Subcutaneous abdominal adipose tissue (tissue), 5 donors: ENCODE measurements at regions not wholly inside any gene's neighbourhood (a gene's known extent, or its start where the extent isn't known, plus 50 kb on each side); places are given as distances from the start of the nearest gene placed in this dataset.

Experiments
- H3K27ac ChIP-seq: one replicate; pipeline ENCODE4 v1.7.0; 2013; ENCODE audit warnings: low read depth, mild to moderate bottlenecking, inconsistent platforms, low read length, moderate library complexity
- H3K27me3 ChIP-seq, 5 donors: one replicate each; pipeline ENCODE4 v1.7.0; 2013; ENCODE audit warnings: low read length in 5 of 5, inconsistent platforms in 1 of 5; ENCODE audit not compliant: control insufficient read depth in 5 of 5, insufficient read depth in 4 of 5
- H3K36me3 ChIP-seq, 5 donors: one replicate each; pipeline ENCODE4 v1.7.0; 2013; ENCODE audit warnings: low read length in 5 of 5; ENCODE audit not compliant: control insufficient read depth in 5 of 5, insufficient read depth in 5 of 5
- H3K4me1 ChIP-seq, 5 donors: one replicate each; pipeline ENCODE4 v1.7.0; 2013; ENCODE audit warnings: low read length in 5 of 5, mild to moderate bottlenecking in 3 of 5, moderate library complexity in 1 of 5; ENCODE audit not compliant: control insufficient read depth in 5 of 5, insufficient read depth in 5 of 5
- H3K4me3 ChIP-seq, 5 donors: one replicate each; pipeline ENCODE4 v1.7.0; 2013; ENCODE audit warnings: low read length in 5 of 5, low read depth in 1 of 5
- H3K9ac ChIP-seq, 5 donors: one replicate each; pipeline ENCODE4 v1.7.0; 2013; ENCODE audit warnings: low read length in 5 of 5, mild to moderate bottlenecking in 4 of 5, moderate library complexity in 3 of 5
- H3K9me3 ChIP-seq, 5 donors: one replicate each; pipeline ENCODE4 v1.7.0; 2013; ENCODE audit warnings: low read length in 5 of 5; ENCODE audit not compliant: control insufficient read depth in 5 of 5
- donor health status: healthy.
- donor health status: healthy.
- donor health status: healthy.
- donor health status: healthy.
- donor health status: healthy.

DNA sequence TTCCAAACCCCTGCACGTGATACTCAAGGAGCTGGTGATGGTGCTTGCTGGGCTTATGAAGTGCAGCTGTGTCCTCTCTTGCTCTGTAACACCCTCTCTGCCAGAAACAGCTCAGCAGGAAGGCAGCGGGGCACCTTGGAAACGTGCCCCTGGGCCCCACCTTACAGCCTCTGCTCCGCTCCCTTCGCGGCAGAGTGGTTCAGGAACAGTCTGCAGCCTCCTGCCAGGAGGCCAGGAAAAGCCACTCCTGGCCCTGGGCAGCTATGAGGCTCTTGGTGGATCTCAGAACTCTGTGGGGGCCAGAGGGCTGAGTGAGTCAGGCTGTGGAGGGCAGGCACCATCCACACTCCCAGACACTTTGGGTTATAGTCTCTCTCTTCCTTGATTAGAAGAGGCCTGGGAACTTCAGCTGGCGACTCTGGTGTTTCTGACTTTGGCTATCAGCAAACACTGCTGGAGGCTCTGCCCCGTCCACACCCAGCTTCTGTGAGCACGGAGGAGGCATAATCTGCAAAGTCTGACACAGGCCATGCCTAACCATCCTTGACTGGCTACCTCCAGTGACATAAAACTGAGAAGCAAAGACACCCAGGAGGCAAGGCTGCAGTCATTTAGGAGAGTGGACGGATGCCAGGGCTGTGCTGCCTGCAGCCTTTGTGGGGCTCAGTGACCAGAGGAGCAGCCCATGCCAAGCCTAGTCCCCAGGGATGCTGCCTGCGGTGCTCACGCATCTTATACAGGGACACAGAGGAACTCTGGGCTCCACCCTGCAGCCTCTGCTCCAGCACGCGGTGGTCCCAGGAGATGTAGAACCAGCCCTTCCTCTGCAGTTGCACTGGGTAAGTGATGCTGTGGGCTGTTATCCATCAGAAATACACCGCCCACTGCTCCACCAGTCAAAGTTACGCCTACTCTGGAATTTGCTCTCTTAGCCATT lies 65.3 kb downstream of the METRNL start:
- H3K36me3 ChIP-seq: no peaks in the 10 kb centered on the region
- H3K9me3 ChIP-seq: no peaks in the 10 kb centered on the region
- no peak overlapping the region for H3K27ac ChIP-seq
- no peak overlapping the region for H3K4me3 ChIP-seq
- H3K27me3 ChIP-seq: peaks cover 0 to 13% (median 4%) of the 10 kb centered on the region in 5 donors
- peaks cover 0 to 11% (median 9%) of the 10 kb centered on the region in 5 donors for H3K4me1 ChIP-seq
- H3K9ac ChIP-seq: no peak overlapping the region

- no peaks in the 10 kb centered on the region for H3K9me3 ChIP-seq
- peaks cover 0 to 13% (median 4%) of the 10 kb centered on the region in 5 donors for H3K27me3 ChIP-seq
- no peak overlapping the region for H3K27ac ChIP-seq
- H3K4me3 ChIP-seq: no peak overlapping the region
- H3K36me3 ChIP-seq: no peaks in the 10 kb centered on the region
- no peak overlapping the region for H3K9ac ChIP-seq
- H3K4me1 ChIP-seq: peaks cover 0 to 11% (median 9%) of the 10 kb centered on the region in 5 donors
Measured at GRCh38 chr17:83145358-83145738, 65.9 kb downstream of the METRNL start.

DNA sequence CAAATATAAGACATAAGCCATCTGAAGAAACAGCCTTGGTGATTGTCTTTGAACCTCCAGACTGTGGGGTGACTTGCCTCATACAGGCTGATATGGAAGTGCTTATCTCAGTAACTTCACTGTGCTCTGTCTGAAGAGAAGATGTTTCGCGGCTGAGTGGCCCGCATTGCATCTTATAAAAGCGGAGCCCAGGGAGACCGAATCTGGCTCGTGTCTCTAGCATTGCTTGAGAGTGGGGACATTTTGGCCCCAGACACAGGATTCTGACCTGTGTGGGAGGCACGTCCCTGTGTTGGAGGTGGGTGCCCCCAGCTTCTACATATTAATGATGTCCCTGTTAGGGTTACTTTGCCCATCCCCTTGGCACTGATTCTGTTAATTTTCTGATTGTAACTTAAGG lies 66.4 kb downstream of the METRNL start:
- no peaks in the 10 kb centered on the region for H3K9me3 ChIP-seq
- no peaks in the 10 kb centered on the region for H3K36me3 ChIP-seq
- no peak overlapping the region for H3K9ac ChIP-seq
- no peak overlapping the region for H3K27ac ChIP-seq
- peaks cover 0 to 13% (median 4%) of the 10 kb centered on the region in 5 donors for H3K27me3 ChIP-seq
- H3K4me3 ChIP-seq: no peak overlapping the region
- H3K4me1 ChIP-seq: peaks cover 0 to 11% (median 9%) of the 10 kb centered on the region in 5 donors

GRCh38 chr17:83146347-83146746 lies 66.9 kb downstream of the METRNL start:
- Histone ChIP-seq H3K4me1 (peaks cover 0 to 13% (median 9%) of the 10 kb centered on the region in 5 donors), H3K36me3 (no peaks in the 10 kb centered on the region), H3K9ac (no peak overlapping the region), H3K27me3 (peaks cover 0 to 13% (median 4%) of the 10 kb centered on the region in 5 donors), H3K9me3 (no peaks in the 10 kb centered on the region), H3K4me3 (no peak overlapping the region), H3K27ac (no peak overlapping the region)

DNA sequence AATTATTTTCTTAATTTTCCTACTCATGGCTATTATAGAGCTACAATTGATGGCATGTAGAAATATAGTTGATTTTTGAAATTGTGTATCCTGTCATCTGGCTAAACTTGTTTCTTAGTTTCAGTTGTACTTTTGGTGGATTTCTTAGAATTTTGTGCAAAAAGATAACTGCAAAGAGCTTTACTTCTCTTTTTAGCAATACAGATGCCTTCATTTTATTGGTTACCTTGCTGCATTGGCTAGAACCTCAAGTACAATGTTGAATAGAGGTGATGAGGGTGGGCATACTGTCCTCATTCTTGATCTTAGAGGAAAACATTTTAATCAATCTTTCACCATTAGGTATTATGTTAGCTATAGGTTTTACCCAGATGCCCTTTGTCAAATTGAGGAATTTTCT lies 67.9 kb downstream of the METRNL start:
- H3K4me1 ChIP-seq: peaks cover 0 to 21% (median 12%) of the 10 kb centered on the region in 5 donors
- peaks cover 0 to 13% (median 4%) of the 10 kb centered on the region in 5 donors for H3K27me3 ChIP-seq
- no peak overlapping the region for H3K27ac ChIP-seq
- no peaks in the 10 kb centered on the region for H3K9me3 ChIP-seq
- no peaks in the 10 kb centered on the region for H3K36me3 ChIP-seq
- H3K4me3 ChIP-seq: no peak overlapping the region
- H3K9ac ChIP-seq: no peak overlapping the region

DNA sequence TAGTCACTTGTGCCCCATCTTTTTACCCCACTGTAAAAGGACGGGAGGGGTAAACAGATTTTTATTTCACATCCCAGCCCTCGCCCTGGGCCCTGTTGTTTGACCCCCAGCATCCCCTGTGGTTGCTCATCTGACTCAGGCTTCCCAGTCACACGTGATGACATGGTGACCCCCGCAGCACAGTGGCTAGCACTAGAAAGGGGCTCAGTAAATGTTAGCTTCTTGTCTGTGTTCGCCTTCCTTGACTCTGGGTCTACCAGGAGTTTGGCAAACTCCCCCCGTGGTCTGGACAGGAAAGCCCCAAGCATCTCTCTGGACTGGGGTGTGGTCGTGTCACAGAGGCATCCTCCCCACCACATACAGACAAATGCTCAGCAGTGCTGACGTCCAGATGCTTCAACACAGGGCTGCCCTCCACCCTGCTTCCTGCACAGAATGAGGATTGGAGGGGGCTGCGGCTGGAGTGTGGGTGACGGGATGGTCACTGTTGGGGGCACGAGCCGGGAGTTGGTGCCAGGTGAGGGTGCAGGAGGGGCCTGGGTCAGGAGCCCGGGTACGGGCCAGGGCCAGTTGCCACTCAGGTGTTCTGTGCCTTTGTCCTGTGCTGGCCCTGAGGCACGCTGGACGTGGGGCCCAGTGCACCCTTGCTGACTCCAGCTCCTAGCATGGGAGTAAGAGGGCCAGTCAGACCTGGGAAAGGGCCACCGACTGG lies 69.1 kb downstream of the METRNL start:
- H3K36me3 ChIP-seq: no peaks in the 10 kb centered on the region
- no peak overlapping the region for H3K4me3 ChIP-seq
- no peak overlapping the region for H3K9ac ChIP-seq
- H3K27me3 ChIP-seq: peaks cover 0 to 13% (median 4%) of the 10 kb centered on the region in 5 donors
- H3K9me3 ChIP-seq: no peaks in the 10 kb centered on the region
- no peak overlapping the region for H3K27ac ChIP-seq
- H3K4me1 ChIP-seq: peaks cover 0 to 33% (median 20%) of the 10 kb centered on the region in 5 donors

GRCh38 chr17:83149029-83149725 lies 69.8 kb downstream of the METRNL start:
- Histone ChIP-seq H3K4me1 (peaks cover 0 to 40% (median 26%) of the 10 kb centered on the region in 5 donors), H3K4me3 (no peak overlapping the region), H3K27ac (no peak overlapping the region)

DNA sequence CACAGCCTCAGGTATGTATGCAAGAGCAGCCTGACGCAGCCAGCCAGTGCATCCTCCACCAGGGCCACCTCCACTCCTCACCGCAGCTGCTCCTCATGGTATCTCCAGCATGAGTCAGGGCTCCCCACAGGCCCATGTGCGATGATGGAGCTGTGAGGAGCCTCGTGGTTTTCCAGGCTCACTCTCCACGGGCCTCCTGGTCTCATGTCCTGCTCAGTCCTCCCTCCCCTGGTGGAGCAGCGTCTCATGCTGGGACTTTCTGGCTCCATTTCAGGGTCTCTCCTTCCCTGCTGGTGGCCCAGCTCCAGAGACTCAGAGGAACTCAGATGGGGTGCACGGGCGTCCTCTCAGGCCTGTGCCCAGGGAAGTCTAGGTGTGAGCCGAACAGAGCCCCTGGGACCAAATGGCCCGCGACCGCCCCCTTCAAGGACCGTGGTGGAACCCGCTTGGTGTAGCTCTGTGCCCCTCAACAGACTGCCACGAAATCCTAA lies 70.4 kb downstream of the METRNL start:
- H3K9ac ChIP-seq: no peak overlapping the region
- H3K4me3 ChIP-seq: no peak overlapping the region
- peaks cover 0 to 16% (median 3%) of the 10 kb centered on the region in 5 donors for H3K27me3 ChIP-seq
- H3K36me3 ChIP-seq: no peaks in the 10 kb centered on the region
- no peaks in the 10 kb centered on the region for H3K9me3 ChIP-seq
- H3K27ac ChIP-seq: no peak overlapping the region
- H3K4me1 ChIP-seq: peaks cover 0 to 40% (median 25%) of the 10 kb centered on the region in 5 donors

More at GRCh38 chr17:83149029-83149725, 69.8 kb downstream of the METRNL start:
- peaks cover 0 to 17% (median 4%) of the 10 kb centered on the region in 5 donors for H3K27me3 ChIP-seq
- no peak overlapping the region for H3K9ac ChIP-seq
- H3K9me3 ChIP-seq: no peaks in the 10 kb centered on the region
- H3K36me3 ChIP-seq: no peaks in the 10 kb centered on the region

GRCh38 chr17:83150369-83151055 lies 71.1 kb downstream of the METRNL start:
- Histone ChIP-seq H3K27ac (no peak overlapping the region), H3K36me3 (no peaks in the 10 kb centered on the region), H3K9ac (no peak overlapping the region), H3K4me1 (peaks cover 0 to 42% (median 29%) of the 10 kb centered on the region in 5 donors), H3K9me3 (no peaks in the 10 kb centered on the region), H3K4me3 (no peak overlapping the region), H3K27me3 (peaks cover 0 to 13% (median 0%) of the 10 kb centered on the region in 5 donors)
